Esophagus (tissue), 2 donors: ENCODE measurements at regions not wholly inside any gene's neighbourhood (a gene's known extent, or its start where the extent isn't known, plus 50 kb on each side); places are given as distances from the start of the nearest gene placed in this dataset.

ENCODE experiments used
- H3K27ac ChIP-seq, 2 donors: one replicate each; pipeline ENCODE4 v1.5.1; 2013; ENCODE audit warnings: low read depth in 2 of 2, mild to moderate bottlenecking in 2 of 2, inconsistent platforms in 1 of 2, low read length in 1 of 2, moderate library complexity in 1 of 2
- H3K27me3 ChIP-seq, 2 donors: one replicate each; pipeline ENCODE4 v1.6.1; 2013; ENCODE audit warnings: low read length in 2 of 2, control low read depth in 1 of 2, mild to moderate bottlenecking in 1 of 2; ENCODE audit not compliant: insufficient read depth in 2 of 2, control insufficient read depth in 1 of 2
- H3K36me3 ChIP-seq, 2 donors: one replicate each; pipeline ENCODE4 v1.6.1; 2013; ENCODE audit warnings: low read length in 1 of 2; ENCODE audit not compliant: control insufficient read depth in 2 of 2, insufficient read depth in 2 of 2
- H3K4me1 ChIP-seq, 2 donors: one replicate each; pipeline ENCODE4 v1.6.1; 2013; ENCODE audit warnings: low read length in 1 of 2; ENCODE audit not compliant: control insufficient read depth in 2 of 2, insufficient read depth in 2 of 2
- H3K4me3 ChIP-seq, 2 donors: one replicate each; pipeline ENCODE4 v1.5.1; 2013; ENCODE audit warnings: low read length in 2 of 2, mild to moderate bottlenecking in 2 of 2, low read depth in 1 of 2, moderate library complexity in 1 of 2
- H3K9me3 ChIP-seq, 2 donors: one replicate each; pipeline ENCODE4 v1.6.1; 2013; ENCODE audit warnings: mild to moderate bottlenecking in 2 of 2, low read depth in 1 of 2, low read length in 1 of 2, moderate library complexity in 1 of 2; ENCODE audit not compliant: control insufficient read depth in 2 of 2, insufficient read depth in 1 of 2
- WGBS, 2 donors: extraction: QIAGEN DNeasy Blood & Tissue Kit; methylation state at CpG; one replicate each; pipeline ENCODE4 v1.1.7; 2013; 5-methylcytosine and 5-hydroxymethylcytosine counted together
- donor health status: healthy with polysubstance abuse.
- donor health status: Bipolar disorder and iron deficiency.

GRCh38 chr1:22351768-22352080 lies 99.9 kb upstream of the ZBTB40 start:
- WGBS, 2 donors, result 51 to 60% methylated on average over 11 of the region's 11 CpGs
- H3K27ac ChIP-seq, result no peak overlapping the region
- peaks cover 0 to 3% of the 10 kb centered on the region in 2 donors for H3K27me3 ChIP-seq
- H3K9me3 ChIP-seq, result no peaks in the 10 kb centered on the region
- H3K36me3 ChIP-seq, result no peaks in the 10 kb centered on the region
- no peaks in the 10 kb centered on the region for H3K4me1 ChIP-seq
- H3K4me3 ChIP-seq, result no peak overlapping the region

GRCh38 chr1:22352355-22352754 lies 99.3 kb upstream of the ZBTB40 start:
- no peak overlapping the region for H3K27ac ChIP-seq
- H3K36me3 ChIP-seq, result no peaks in the 10 kb centered on the region
- no peaks in the 10 kb centered on the region for H3K4me1 ChIP-seq
- 84 to 86% methylated on average over 6 of the region's 6 CpGs for WGBS, 2 donors
- no peak overlapping the region for H3K4me3 ChIP-seq
- H3K9me3 ChIP-seq, result no peaks in the 10 kb centered on the region
- peaks cover 0 to 3% of the 10 kb centered on the region in 2 donors for H3K27me3 ChIP-seq

- WGBS, 2 donors, result 91 to 96% methylated on average over 7 of the region's 7 CpGs
- H3K27me3 ChIP-seq, result peaks cover 0 to 3% of the 10 kb centered on the region in 2 donors
- H3K4me3 ChIP-seq, result no peak overlapping the region
Measured at GRCh38 chr1:22352896-22353295, 98.8 kb upstream of the ZBTB40 start.

GRCh38 chr1:22359427-22359826 lies 92.2 kb upstream of the ZBTB40 start:
- H3K9me3 ChIP-seq, result no peaks in the 10 kb centered on the region
- no peak overlapping the region for H3K27ac ChIP-seq
- no peak overlapping the region for H3K4me3 ChIP-seq
- H3K27me3 ChIP-seq, result peaks cover 0 to 4% of the 10 kb centered on the region in 2 donors
- no peaks in the 10 kb centered on the region for H3K4me1 ChIP-seq
- no peaks in the 10 kb centered on the region for H3K36me3 ChIP-seq
- 72 to 86% methylated on average over 4 of the region's 4 CpGs for WGBS, 2 donors

More at GRCh38 chr1:22352896-22353295, 98.8 kb upstream of the ZBTB40 start:
- no peaks in the 10 kb centered on the region for H3K4me1 ChIP-seq
- H3K27ac ChIP-seq, result no peak overlapping the region
- H3K9me3 ChIP-seq, result no peaks in the 10 kb centered on the region
- H3K36me3 ChIP-seq, result no peaks in the 10 kb centered on the region

DNA sequence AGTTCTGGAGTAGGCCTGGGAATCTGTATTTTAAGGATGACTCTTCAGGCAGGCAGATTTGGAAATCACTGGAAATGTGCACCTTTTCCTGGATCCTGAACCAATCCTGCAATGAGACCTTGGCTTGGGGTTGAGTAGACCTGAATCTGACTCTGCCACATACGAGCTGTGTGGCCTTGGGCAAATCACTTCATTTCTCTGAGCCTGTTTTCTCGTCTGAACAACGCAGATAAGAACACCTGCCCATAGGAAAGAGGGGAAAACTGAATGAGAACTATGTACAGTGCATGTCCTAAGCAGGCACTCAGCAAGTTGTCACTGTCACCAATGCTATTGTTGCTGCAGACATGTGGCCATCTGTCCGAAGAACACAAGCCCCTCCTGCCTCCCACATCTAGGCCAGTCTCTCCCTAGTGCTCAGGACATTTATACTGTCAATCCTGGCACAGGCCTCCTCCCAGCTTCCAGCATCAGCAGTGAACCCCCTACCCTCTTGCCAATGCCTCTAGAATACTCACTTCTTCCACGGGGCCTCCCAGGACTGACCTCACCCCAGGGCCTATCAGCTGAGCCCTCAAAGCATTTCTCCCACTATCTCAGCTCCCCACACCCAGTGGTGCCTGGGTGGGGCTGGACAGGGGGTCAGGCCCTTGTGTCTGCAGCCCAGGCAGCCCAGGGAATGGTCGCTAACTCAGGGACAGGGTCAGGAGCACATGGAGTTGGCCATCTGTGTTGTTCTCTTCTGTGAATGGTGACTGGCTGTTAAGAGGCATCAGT lies 88.8 kb upstream of the ZBTB40 start:
- WGBS, 2 donors, result 78 to 81% methylated on average over 6 of the region's 6 CpGs
- H3K27me3 ChIP-seq, result peaks cover 0 to 4% of the 10 kb centered on the region in 2 donors
- H3K27ac ChIP-seq, result no peak overlapping the region
- H3K4me1 ChIP-seq, result no peaks in the 10 kb centered on the region
- no peaks in the 10 kb centered on the region for H3K9me3 ChIP-seq
- H3K4me3 ChIP-seq, result no peak overlapping the region
- H3K36me3 ChIP-seq, result no peaks in the 10 kb centered on the region

DNA sequence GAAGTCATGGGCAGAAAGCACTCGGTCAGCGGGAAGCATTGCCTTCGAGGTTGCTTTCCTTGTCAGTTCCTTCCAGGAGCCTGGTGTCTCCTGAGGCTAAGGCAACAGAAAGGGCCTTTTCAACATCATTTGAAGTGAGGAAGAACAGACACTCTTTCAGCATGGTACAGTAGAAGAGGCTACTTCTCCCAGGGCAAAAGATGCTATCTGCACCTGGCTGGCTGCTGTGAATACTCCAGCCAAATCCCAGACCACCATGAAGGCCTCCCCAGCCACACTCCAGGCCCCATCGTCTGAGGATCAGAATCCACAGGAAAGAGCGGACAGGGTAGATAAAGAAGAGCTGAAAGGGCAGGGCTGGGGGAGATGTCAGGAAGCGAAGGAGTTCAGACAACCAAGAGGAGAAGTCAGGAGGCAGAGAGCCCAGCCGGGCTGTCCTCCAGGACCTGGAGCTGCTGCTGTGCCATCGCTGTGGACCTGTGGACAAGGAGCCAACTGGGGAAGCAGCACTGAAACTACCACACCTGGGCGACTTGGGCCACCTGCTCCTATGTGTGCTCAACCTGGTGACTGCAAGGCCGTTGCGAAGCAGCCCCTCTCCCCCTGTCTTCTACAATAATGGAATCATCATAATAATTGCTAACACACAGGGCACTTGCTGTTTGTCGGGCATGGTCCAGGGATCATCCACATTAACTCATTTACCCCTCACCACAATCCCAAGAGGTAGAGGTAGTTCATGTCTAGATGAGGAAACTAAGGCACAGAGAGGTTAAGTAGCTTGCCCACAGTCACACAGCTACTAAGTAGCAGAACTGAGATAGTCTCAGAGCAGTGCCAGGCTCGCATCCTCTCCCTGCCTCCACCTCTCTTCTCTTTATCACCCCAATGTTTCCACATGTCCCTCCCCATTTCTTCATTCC lies 88.0 kb upstream of the ZBTB40 start:
- H3K4me3 ChIP-seq, result no peak overlapping the region
- peaks cover 0 to 4% of the 10 kb centered on the region in 2 donors for H3K27me3 ChIP-seq
- WGBS, 2 donors, result 79 to 80% methylated on average over 13 of the region's 13 CpGs
- H3K9me3 ChIP-seq, result no peaks in the 10 kb centered on the region
- no peaks in the 10 kb centered on the region for H3K36me3 ChIP-seq
- H3K27ac ChIP-seq, result no peak overlapping the region
- no peaks in the 10 kb centered on the region for H3K4me1 ChIP-seq

- WGBS, 2 donors, result 90 to 92% methylated on average over 5 of the region's 5 CpGs
- Histone ChIP-seq H3K4me1 (no peaks in the 10 kb centered on the region), H3K4me3 (no peak overlapping the region), H3K9me3 (no peaks in the 10 kb centered on the region), H3K36me3 (no peaks in the 10 kb centered on the region), H3K27ac (no peak overlapping the region), H3K27me3 (peaks cover 0 to 4% of the 10 kb centered on the region in 2 donors)
Measured at GRCh38 chr1:22364326-22364650, 87.4 kb upstream of the ZBTB40 start.

- whole genome bisulfite sequencing, 2 donors, result 82 to 85% methylated on average over 5 of the region's 5 CpGs
- Histone ChIP-seq H3K27me3 (peaks cover 0 to 4% of the 10 kb centered on the region in 2 donors), H3K9me3 (no peaks in the 10 kb centered on the region), H3K4me1 (no peaks in the 10 kb centered on the region), H3K27ac (no peak overlapping the region), H3K4me3 (no peak overlapping the region), H3K36me3 (no peaks in the 10 kb centered on the region)
Measured at GRCh38 chr1:22364764-22365163, 86.9 kb upstream of the ZBTB40 start.

DNA sequence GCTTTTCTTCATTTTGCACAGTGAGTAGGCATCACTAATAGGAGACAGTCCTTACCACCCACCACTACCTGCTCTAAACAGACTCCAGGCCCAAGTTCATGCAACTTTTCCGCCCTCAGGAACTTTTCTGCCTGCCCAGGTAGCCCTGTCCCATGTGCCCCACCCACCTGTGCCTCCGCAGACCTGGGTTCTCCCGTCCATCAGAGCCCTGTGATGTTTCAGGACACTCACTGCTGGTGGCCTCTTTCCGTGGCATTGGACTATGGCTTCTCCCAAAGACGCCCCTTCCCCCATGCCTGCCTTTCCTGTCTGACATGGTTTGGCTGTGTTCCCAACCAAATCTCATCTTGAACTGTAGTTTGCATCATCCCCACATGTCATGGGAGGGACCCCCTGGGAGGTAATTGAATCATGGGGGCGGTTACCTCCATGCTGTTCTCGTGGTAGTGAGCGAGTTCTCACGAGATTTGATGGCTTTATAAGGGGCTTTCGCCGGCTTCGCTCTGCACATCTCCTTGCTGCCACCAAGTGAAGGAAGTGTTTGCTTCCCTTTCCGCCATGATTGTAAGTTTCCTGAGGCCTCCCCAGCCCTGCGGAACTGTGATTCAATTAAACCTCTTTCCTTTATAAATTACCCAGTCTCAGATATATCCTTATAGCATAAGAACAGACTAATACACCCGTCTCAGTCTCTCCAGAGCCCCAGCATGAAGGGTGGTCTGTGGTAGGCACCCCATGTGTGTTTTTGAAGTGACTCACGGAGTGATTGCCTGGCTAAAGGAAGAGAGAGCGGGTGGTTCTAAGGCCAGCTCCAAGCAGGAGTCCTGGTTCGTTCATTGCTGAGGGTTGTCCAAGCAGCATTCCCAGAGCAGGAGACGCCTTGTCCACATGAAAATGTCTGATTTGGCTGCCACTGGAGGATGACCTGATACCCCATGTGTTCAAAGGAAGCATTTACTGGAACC lies 86.0 kb upstream of the ZBTB40 start:
- no peak overlapping the region for H3K27ac ChIP-seq
- H3K36me3 ChIP-seq, result no peaks in the 10 kb centered on the region
- 87% methylated on average over 19 of the region's 19 CpGs for WGBS, 2 donors
- no peak overlapping the region for H3K4me3 ChIP-seq
- H3K27me3 ChIP-seq, result peaks cover 0 to 4% of the 10 kb centered on the region in 2 donors
- no peaks in the 10 kb centered on the region for H3K9me3 ChIP-seq
- peaks cover 0 to under 1% of the 10 kb centered on the region in 2 donors for H3K4me1 ChIP-seq
